A549 (cell line): ENCODE measurements at regions not wholly inside any gene's neighbourhood (a gene's known extent, or its start where the extent isn't known, plus 50 kb on each side); places are given as distances from the start of the nearest gene placed in this dataset.

Source experiments
- BCL3 ChIP-seq: fragments of >200 bp; sonication (Bioruptor Twin); formaldehyde crosslinking; IDR thresholded peaks from 3 replicates; pipeline ENCODE4 v1.6.1; 2016
- RAD21 ChIP-seq, 2 experiments: fragments of >200 bp in 1 of 2; sonication (Bioruptor Twin) in 1 of 2; formaldehyde crosslinking in 1 of 2; IDR thresholded peaks in 1 of 2; conservative IDR thresholded peaks in 1 of 2; 2 replicates in 1 of 2; 3 replicates in 1 of 2; pipeline ENCODE4 v1.6.1; 2012 to 2018; ENCODE audit warnings: inconsistent platforms in 1 of 2
- USF2 ChIP-seq: fragments of 450-650 bp; IDR thresholded peaks from 2 replicates; pipeline ENCODE4 v1.6.1; 2014; ENCODE audit warnings: antibody characterized with exemption
- TF ChIP-seq, protein P1 (sequence below): fragments of >200 bp; sonication (Bioruptor Twin); formaldehyde crosslinking; IDR thresholded peaks from 3 replicates; pipeline ENCODE4 v1.5.1; 2016

- TF ChIP-seq USF2 (no peak), RAD21 (conservative IDR thresholded peaks at IDR 0.05 in 1 of 2, IDR thresholded peaks at IDR 0.05 in 1 of 2) (no peak), BCL3 (no peak)
- TF ChIP-seq, protein P1, sequence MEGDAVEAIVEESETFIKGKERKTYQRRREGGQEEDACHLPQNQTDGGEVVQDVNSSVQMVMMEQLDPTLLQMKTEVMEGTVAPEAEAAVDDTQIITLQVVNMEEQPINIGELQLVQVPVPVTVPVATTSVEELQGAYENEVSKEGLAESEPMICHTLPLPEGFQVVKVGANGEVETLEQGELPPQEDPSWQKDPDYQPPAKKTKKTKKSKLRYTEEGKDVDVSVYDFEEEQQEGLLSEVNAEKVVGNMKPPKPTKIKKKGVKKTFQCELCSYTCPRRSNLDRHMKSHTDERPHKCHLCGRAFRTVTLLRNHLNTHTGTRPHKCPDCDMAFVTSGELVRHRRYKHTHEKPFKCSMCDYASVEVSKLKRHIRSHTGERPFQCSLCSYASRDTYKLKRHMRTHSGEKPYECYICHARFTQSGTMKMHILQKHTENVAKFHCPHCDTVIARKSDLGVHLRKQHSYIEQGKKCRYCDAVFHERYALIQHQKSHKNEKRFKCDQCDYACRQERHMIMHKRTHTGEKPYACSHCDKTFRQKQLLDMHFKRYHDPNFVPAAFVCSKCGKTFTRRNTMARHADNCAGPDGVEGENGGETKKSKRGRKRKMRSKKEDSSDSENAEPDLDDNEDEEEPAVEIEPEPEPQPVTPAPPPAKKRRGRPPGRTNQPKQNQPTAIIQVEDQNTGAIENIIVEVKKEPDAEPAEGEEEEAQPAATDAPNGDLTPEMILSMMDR, result no peak
Measured at GRCh38 chr4:165631208-165631894, 241.7 kb upstream of the TLL1 start.
